ENCODE measurements at regions not wholly inside any gene's neighbourhood (a gene's known extent, or its start where the extent isn't known, plus 50 kb on each side); places are given as distances from the start of the nearest gene placed in this dataset.

DNA sequence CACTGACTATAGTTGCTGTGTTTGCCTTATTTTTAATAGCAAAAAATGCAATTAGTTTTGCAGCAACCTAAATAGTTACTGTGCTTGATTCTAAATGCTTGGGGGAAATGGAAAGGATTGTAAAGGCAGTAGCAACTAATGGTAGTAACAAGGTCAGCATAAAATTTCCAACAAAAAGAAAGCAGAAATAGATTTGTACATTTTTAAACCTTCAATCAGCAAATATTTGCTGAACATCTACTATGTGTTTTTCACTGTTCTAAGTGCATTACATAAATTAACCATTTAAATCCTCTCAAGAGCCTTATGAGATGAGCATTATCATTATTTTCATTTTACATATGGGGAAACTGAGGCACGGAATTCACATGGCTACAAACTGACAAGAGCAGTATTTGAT lies 308.0 kb upstream of the UBE2E3 start:
- no peaks in the 10 kb centered on the region for H3K27me3 Mint-ChIP-seq
- peaks cover 10% of the 10 kb centered on the region for H3K4me1 Mint-ChIP-seq (ENCODE audit: low read depth)
- H3K4me3 Mint-ChIP-seq (ENCODE audit: low read depth) = no peak overlapping the region
- TF ChIP-seq, protein P1, sequence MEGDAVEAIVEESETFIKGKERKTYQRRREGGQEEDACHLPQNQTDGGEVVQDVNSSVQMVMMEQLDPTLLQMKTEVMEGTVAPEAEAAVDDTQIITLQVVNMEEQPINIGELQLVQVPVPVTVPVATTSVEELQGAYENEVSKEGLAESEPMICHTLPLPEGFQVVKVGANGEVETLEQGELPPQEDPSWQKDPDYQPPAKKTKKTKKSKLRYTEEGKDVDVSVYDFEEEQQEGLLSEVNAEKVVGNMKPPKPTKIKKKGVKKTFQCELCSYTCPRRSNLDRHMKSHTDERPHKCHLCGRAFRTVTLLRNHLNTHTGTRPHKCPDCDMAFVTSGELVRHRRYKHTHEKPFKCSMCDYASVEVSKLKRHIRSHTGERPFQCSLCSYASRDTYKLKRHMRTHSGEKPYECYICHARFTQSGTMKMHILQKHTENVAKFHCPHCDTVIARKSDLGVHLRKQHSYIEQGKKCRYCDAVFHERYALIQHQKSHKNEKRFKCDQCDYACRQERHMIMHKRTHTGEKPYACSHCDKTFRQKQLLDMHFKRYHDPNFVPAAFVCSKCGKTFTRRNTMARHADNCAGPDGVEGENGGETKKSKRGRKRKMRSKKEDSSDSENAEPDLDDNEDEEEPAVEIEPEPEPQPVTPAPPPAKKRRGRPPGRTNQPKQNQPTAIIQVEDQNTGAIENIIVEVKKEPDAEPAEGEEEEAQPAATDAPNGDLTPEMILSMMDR (IDR thresholded peaks at IDR 0.05; ENCODE audit: unreplicated experiment) = no peak
- H3K9me3 Mint-ChIP-seq (ENCODE audit: low read depth) = no peaks in the 10 kb centered on the region
- DNase-seq (ENCODE audit: low spot score, unreplicated experiment) = no peak
- H3K27ac Mint-ChIP-seq = no peak overlapping the region
- H3K36me3 Mint-ChIP-seq (ENCODE audit: insufficient read depth) = no peaks in the 10 kb centered on the region

DNA sequence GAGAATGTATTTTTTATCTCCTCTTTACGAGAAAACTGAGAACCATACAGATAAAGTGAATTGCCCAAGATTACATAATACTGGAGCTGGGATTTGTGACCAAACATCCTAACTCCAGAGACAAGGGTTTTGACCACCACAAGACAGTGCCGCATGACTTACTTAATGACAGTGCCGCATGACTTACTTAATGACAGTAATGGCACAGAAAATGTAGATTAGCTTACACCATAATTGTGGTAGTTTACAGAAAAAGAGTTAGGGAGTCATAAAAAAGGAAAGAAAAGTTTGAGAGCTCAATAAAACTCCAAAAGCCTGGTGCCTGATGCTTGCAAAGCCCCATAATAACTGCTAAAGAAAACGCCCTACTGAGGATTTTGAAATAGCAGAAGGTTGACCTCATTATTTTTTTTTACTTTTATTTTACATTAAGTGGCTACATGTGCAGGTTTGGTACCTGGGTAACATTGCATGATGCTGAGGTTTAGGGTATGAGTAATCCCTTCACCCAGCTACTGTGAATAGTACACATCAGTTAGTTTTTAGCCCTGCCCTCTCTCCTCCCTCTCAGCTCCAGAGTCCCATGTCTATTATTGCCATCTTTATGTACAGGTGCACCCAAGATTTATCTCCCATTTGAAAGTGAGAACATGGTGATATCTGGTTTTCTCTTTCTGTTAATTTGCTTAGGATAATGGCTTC lies 310.0 kb upstream of the UBE2E3 start:
- Mint-ChIP-seq H3K4me1 (ENCODE audit: low read depth) (peaks cover 2% of the 10 kb centered on the region), H3K9me3 (ENCODE audit: low read depth) (no peaks in the 10 kb centered on the region), H3K36me3 (ENCODE audit: insufficient read depth) (no peaks in the 10 kb centered on the region), H3K27me3 (no peaks in the 10 kb centered on the region), H3K27ac (no peak overlapping the region), H3K4me3 (ENCODE audit: low read depth) (no peak overlapping the region)
- TF ChIP-seq, protein P1 (IDR thresholded peaks at IDR 0.05; ENCODE audit: unreplicated experiment) = no peak
- no peak for DNase-seq (ENCODE audit: low spot score, unreplicated experiment)

DNA sequence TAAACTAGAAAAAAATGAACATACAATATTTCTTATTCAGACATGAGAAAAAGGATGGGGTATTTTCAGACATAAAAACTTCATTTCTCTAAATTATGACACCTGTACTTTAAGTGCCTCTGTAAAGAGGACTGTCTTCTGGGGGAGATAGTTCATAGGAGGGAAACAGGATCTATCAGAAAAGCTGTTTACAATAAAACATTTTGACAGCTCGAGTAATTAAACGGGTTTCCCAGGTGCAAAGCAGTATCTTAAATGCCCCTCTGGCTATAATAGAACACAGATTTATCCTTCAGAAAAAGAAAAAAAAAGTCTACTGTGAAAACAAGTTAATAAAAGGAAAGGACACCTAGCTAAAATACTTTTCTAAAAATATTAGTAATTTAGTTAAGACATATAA lies 311.4 kb upstream of the UBE2E3 start:
- no peaks in the 10 kb centered on the region for H3K4me1 Mint-ChIP-seq (ENCODE audit: low read depth)
- no peaks in the 10 kb centered on the region for H3K36me3 Mint-ChIP-seq (ENCODE audit: insufficient read depth)
- no peak overlapping the region for H3K4me3 Mint-ChIP-seq (ENCODE audit: low read depth)
- H3K27ac Mint-ChIP-seq = no peak overlapping the region
- TF ChIP-seq, protein P1 (IDR thresholded peaks at IDR 0.05; ENCODE audit: unreplicated experiment) = no peak
- H3K27me3 Mint-ChIP-seq = no peaks in the 10 kb centered on the region
- no peaks in the 10 kb centered on the region for H3K9me3 Mint-ChIP-seq (ENCODE audit: low read depth)
- DNase-seq (ENCODE audit: low spot score, unreplicated experiment) = no peak

DNA sequence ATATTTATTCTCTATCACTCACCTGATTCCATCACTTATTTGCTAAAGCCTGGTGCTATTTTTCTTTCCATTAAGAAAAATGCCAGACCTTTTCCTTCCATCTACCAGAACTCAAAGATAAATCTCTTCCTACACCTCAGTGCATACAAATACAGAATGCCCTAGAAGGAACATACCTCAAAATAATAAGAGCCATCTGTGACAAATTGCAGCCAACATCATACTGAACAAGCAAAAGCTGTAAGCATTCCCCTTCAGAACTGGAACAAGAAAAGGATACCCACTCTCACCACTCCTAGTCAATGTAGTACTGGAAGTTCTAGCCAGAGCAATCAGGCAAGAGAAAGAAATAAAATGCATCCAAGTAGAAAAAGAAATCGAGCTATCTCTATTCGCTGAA lies 315.9 kb upstream of the UBE2E3 start:
- Mint-ChIP-seq H3K4me3 (ENCODE audit: low read depth) (no peak overlapping the region), H3K27ac (no peak overlapping the region)

DNA sequence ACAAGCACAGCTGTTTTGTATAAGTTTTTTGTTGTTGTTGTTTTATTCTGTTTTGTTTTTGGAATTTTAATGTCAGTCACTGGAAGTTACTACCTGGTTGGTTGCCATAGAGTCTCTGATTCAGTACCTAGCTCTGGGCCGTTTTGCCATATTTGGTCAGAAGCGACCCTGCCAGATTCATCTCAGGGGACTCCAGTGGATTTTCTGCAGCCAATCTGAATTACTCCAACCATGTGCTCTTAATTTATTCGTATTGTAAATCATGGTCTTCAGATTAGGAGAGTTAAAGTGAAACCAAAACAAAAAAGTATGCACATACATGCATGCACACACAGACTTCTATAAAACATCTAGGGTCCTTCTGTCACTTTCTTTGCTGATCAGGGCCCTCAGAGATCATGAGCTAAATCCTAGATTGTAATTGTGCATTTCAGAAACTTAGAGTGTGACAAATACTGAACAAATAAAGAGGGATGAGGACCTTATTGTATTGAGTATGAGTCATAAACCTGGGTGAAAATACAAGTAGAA lies 317.4 kb upstream of the UBE2E3 start:
- Mint-ChIP-seq H3K9me3 (ENCODE audit: low read depth) (no peaks in the 10 kb centered on the region), H3K27me3 (no peaks in the 10 kb centered on the region), H3K4me3 (ENCODE audit: low read depth) (no peak overlapping the region), H3K4me1 (ENCODE audit: low read depth) (peaks cover 3% of the 10 kb centered on the region), H3K27ac (no peak overlapping the region), H3K36me3 (ENCODE audit: insufficient read depth) (no peaks in the 10 kb centered on the region)
- TF ChIP-seq, protein P1 (IDR thresholded peaks at IDR 0.05; ENCODE audit: unreplicated experiment) = no peak
- no peak for DNase-seq (ENCODE audit: low spot score, unreplicated experiment)

More for the DNA sequence above, 315.9 kb upstream of the UBE2E3 start:
- no peak for DNase-seq (ENCODE audit: low spot score, unreplicated experiment)
- peaks cover 3% of the 10 kb centered on the region for H3K4me1 Mint-ChIP-seq (ENCODE audit: low read depth)
- no peaks in the 10 kb centered on the region for H3K36me3 Mint-ChIP-seq (ENCODE audit: insufficient read depth)
- H3K9me3 Mint-ChIP-seq (ENCODE audit: low read depth) = no peaks in the 10 kb centered on the region
- no peaks in the 10 kb centered on the region for H3K27me3 Mint-ChIP-seq
- TF ChIP-seq, protein P1 (IDR thresholded peaks at IDR 0.05; ENCODE audit: unreplicated experiment) = no peak

Data from progenitor cell of endocrine pancreas (in vitro differentiated cells).